ENCODE measurements at regions not wholly inside any gene's neighbourhood (a gene's known extent, or its start where the extent isn't known, plus 50 kb on each side); places are given as distances from the start of the nearest gene placed in this dataset.

DNA sequence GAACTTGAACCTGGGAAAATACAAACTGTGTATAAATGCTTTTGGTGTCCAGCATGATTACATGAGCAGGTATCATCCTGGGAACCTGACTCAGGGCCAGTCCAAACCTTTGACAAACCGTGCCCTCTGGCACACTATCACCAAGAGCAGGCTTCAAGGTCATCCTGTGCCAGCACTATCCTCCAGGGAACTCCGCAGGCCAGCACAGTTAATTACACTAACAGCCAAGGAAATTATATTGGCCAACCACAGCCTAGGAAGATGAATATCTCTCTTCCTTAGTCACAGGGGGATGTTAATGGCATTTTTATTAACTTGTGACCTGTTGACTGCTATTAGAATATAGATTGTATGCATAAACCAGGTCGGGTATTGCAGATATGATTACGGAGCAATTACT, 262.0 kb downstream of the TUSC7 start:
- intact Hi-C loops (cut with DNase I) = no loop called here

DNA sequence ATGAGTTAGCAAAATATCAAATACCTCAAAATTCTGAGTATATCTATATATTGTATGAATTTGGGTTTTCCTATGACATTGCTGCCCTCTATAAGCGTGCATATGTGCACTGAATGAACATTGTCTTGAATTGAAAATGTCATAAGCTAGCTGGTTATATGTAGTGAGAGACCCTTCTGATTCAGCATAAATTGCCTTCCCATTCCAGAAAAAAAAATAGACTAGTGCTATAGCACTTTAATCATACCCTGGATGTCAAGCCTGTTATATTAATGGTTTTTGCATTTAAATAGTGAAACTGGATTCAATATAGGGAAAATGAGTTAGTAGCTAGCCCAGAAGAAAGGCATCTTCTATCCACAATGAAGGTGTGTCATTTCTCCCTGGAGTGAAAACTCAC, 265.1 kb downstream of the TUSC7 start:
- no peak for DNase-seq
- WGBS (ENCODE audit: insufficient coverage, low coverage, low lambda C conversion rate, missing lambda C conversion rate) = 48% methylated on average over 1 of the region's 1 CpG
- intact Hi-C loops (cut with DNase I) = no loop called here
- no peak for ATAC-seq
- H3K27me3 ChIP-seq = no peaks in the 10 kb centered on the region
- no peak for TF ChIP-seq POLR2A (IDR thresholded peaks at IDR 0.05)
- TF ChIP-seq, protein P1, sequence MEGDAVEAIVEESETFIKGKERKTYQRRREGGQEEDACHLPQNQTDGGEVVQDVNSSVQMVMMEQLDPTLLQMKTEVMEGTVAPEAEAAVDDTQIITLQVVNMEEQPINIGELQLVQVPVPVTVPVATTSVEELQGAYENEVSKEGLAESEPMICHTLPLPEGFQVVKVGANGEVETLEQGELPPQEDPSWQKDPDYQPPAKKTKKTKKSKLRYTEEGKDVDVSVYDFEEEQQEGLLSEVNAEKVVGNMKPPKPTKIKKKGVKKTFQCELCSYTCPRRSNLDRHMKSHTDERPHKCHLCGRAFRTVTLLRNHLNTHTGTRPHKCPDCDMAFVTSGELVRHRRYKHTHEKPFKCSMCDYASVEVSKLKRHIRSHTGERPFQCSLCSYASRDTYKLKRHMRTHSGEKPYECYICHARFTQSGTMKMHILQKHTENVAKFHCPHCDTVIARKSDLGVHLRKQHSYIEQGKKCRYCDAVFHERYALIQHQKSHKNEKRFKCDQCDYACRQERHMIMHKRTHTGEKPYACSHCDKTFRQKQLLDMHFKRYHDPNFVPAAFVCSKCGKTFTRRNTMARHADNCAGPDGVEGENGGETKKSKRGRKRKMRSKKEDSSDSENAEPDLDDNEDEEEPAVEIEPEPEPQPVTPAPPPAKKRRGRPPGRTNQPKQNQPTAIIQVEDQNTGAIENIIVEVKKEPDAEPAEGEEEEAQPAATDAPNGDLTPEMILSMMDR (IDR thresholded peaks at IDR 0.05) = no peak
- H3K36me3 ChIP-seq = no peaks in the 10 kb centered on the region
- H3K9me3 ChIP-seq = no peaks in the 10 kb centered on the region
- no peak overlapping the region for H3K4me3 ChIP-seq
- no peaks in the 10 kb centered on the region for H3K4me1 ChIP-seq
- no peak overlapping the region for H3K27ac ChIP-seq

More for the DNA sequence above, 262.0 kb downstream of the TUSC7 start:
- ATAC-seq (peak in 1 of 4 donors; percentile 63), DNase-seq (no peak)
- WGBS (ENCODE audit: insufficient coverage, low coverage, low lambda C conversion rate, missing lambda C conversion rate) = 30% methylated on average over 4 of the region's 4 CpGs
- Histone ChIP-seq H3K36me3 (no peaks in the 10 kb centered on the region), H3K9me3 (no peaks in the 10 kb centered on the region), H3K27me3 (no peaks in the 10 kb centered on the region), H3K4me1 (no peaks in the 10 kb centered on the region), H3K4me3 (no peak overlapping the region), H3K27ac (no peak overlapping the region)
- TF ChIP-seq POLR2A (IDR thresholded peaks at IDR 0.05) = no peak

DNA sequence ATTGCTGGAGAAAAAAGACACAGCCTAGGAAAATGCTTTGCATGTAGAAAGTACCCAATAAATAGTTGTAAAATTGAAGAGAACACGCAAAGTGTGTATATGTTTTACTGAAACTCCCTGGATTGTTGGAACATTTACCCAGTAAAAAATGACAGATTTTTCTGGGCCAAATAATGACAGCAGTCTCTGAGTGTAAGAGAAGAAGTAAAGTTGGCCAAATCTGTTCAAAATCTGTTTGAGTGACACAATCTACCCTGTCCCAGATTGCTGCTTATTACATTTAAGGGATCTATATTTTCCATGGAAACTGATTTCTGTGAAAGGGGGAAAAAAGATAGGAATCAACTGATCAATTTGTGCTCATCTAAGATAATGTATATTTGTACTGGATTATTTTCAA, 267.9 kb downstream of the TUSC7 start:
- no peak for DNase-seq
- Histone ChIP-seq H3K36me3 (no peaks in the 10 kb centered on the region), H3K27ac (no peak overlapping the region), H3K4me3 (no peak overlapping the region), H3K9me3 (no peaks in the 10 kb centered on the region), H3K4me1 (no peaks in the 10 kb centered on the region), H3K27me3 (no peaks in the 10 kb centered on the region)
- no peak for ATAC-seq
- TF ChIP-seq, protein P1 (IDR thresholded peaks at IDR 0.05) = no peak
- TF ChIP-seq POLR2A (IDR thresholded peaks at IDR 0.05) = no peak
- intact Hi-C loops (cut with DNase I) = no loop called here
- WGBS (ENCODE audit: insufficient coverage, low coverage, low lambda C conversion rate, missing lambda C conversion rate) = 75% methylated on average over 1 of the region's 1 CpG

DNA sequence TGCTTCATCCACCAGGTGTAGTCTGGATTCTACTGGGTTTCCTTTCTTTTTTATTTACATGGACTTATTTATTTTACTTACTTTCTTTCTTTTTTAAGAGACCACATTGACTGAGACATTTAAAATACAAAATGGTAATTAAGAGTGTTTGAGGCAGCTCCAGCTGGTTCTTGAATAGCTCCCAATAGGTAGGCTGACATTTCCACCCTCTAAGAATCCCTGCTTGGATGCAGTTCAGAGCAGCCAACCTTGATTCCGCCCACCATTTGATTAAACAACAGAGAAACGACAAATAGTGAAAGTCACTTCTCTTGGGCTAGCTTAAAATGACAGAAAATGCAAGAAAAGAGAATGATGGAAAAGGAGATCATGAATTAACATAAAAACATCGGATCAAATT, 270.5 kb downstream of the TUSC7 start:
- TF ChIP-seq, protein P1 (IDR thresholded peaks at IDR 0.05) = no peak
- TF ChIP-seq POLR2A (IDR thresholded peaks at IDR 0.05) = no peak
- Histone ChIP-seq H3K27me3 (no peaks in the 10 kb centered on the region), H3K4me3 (no peak overlapping the region), H3K9me3 (no peaks in the 10 kb centered on the region), H3K27ac (no peak overlapping the region), H3K36me3 (no peaks in the 10 kb centered on the region), H3K4me1 (no peaks in the 10 kb centered on the region)
- no peak for DNase-seq
- 26% methylated on average over 3 of the region's 3 CpGs for WGBS (ENCODE audit: insufficient coverage, low coverage, low lambda C conversion rate, missing lambda C conversion rate)
- intact Hi-C loops (cut with DNase I) = no loop called here
- no peak for ATAC-seq

DNA sequence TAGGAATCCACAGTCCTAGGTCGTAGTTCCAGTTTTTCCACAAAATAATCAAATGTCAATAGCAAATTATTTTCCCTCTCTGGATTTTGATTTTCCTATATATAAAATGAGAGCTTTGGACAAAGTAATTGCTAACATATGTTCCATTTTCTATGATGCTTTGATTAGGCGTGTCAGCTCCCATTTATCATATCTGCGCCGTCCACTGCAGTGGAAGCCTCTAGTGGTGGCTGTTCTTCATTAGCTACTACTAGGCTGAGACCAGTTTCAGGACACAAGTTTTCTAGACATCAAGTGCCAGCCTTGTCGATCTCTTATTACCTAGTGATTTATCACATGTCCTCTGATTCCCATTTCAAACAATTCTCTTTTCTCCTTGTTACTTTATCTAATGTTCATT, 271.5 kb downstream of the TUSC7 start:
- Histone ChIP-seq H3K4me3 (no peak overlapping the region), H3K4me1 (no peaks in the 10 kb centered on the region), H3K9me3 (no peaks in the 10 kb centered on the region), H3K27me3 (no peaks in the 10 kb centered on the region), H3K36me3 (no peaks in the 10 kb centered on the region), H3K27ac (no peak overlapping the region)
- intact Hi-C loops (cut with DNase I) = no loop called here
- no peak for DNase-seq
- no peak for ATAC-seq
- TF ChIP-seq POLR2A (IDR thresholded peaks at IDR 0.05) = no peak
- TF ChIP-seq, protein P1 (IDR thresholded peaks at IDR 0.05) = no peak
- 56% methylated on average over 5 of the region's 5 CpGs for WGBS (ENCODE audit: insufficient coverage, low coverage, low lambda C conversion rate, missing lambda C conversion rate)

All from right lobe of liver (tissue), 6 donors.